H1 (cell line): ENCODE measurements at regions not wholly inside any gene's neighbourhood (a gene's known extent, or its start where the extent isn't known, plus 50 kb on each side); places are given as distances from the start of the nearest gene placed in this dataset.

ENCODE experiments used
- CTCF ChIA-PET: fragments of 300-600 bp; sonication (Branson Sonifier 250); formaldehyde crosslinking; loops from one replicate; lab custom pipeline; 2021; ENCODE audit not compliant: partially characterized antibody; lab: Charles Lee
- POLR2A ChIA-PET: fragments of 300-600 bp; sonication (Branson Sonifier 250); formaldehyde crosslinking; loops from one replicate; lab custom pipeline; 2021; ENCODE audit warnings: inconsistent platforms; ENCODE audit not compliant: partially characterized antibody; lab: Charles Lee
- DNase-seq, 2 experiments: peaks; one replicate each; pipeline versions ENCODE4 v3.0.0 to v3.0.0-alpha.2; 2010 to 2022; ENCODE audit warnings: low spot score in 2 of 2, low read depth in 1 of 2, mixed read lengths in 1 of 2
- FAIRE-seq: peaks from 2 replicates; lab custom pipeline; 2011; peaks lifted over from hg19 to GRCh38; lab: Jason Lieb, UNC
- H2AFZ ChIP-seq: 2 replicates; pipeline ENCODE4 v1.8.1; 2012; ENCODE audit warnings: low read length, inconsistent platforms
- H2AK5ac ChIP-seq: 2 replicates; pipeline ENCODE4 v1.6.1; 2013; ENCODE audit warnings: low read depth, low read length
- H2BK120ac ChIP-seq: replicated peaks from 2 replicates; pipeline ENCODE3; 2013; ENCODE audit warnings: low read depth, low read length, inconsistent platforms
- H2BK12ac ChIP-seq: 2 replicates; pipeline ENCODE4 v1.6.1; 2013; ENCODE audit warnings: low read depth, low read length
- H2BK15ac ChIP-seq: 2 replicates; pipeline ENCODE4 v1.6.1; 2013; ENCODE audit warnings: low read length
- H2BK20ac ChIP-seq: 2 replicates; pipeline ENCODE4 v1.6.1; 2013; ENCODE audit warnings: low read length
- H2BK5ac ChIP-seq: 2 replicates; pipeline ENCODE4 v1.6.1; 2013; ENCODE audit warnings: low read depth, low read length
- H3K14ac ChIP-seq: 2 replicates; pipeline ENCODE4 v1.6.1; 2013; ENCODE audit warnings: inconsistent platforms; ENCODE audit not compliant: insufficient read length
- H3K18ac ChIP-seq: 2 replicates; pipeline ENCODE4 v1.6.1; 2013; ENCODE audit warnings: low read length; ENCODE audit errors: extremely low read depth
- H3K23ac ChIP-seq: 2 replicates; pipeline ENCODE4 v1.6.1; 2013; ENCODE audit warnings: inconsistent platforms; ENCODE audit not compliant: insufficient read length
- H3K23me2 ChIP-seq: 2 replicates; pipeline ENCODE4 v1.6.1; 2013; ENCODE audit warnings: low read depth, low read length
- H3K27ac ChIP-seq: 2 replicates; pipeline ENCODE4 v1.6.1; 2011; ENCODE audit warnings: low read depth, low read length, inconsistent platforms
- H3K27me3 ChIP-seq, 4 experiments: replicated peaks in 1 of 4; 1 replicate in 1 of 4; 2 replicates in 3 of 4; pipeline versions ENCODE4 v1.6.1 to v1.8.1; 2011 to 2013; ENCODE audit warnings: low read length in 3 of 4, mild to moderate bottlenecking in 3 of 4, inconsistent platforms in 2 of 4, mixed read lengths in 2 of 4, moderate library complexity in 1 of 4; ENCODE audit not compliant: control insufficient read depth in 3 of 4, insufficient read depth in 3 of 4; ENCODE audit errors: extremely low read depth in 1 of 4
- H3K36me3 ChIP-seq, 4 experiments: 2 replicates each; pipeline versions ENCODE4 v1.6.1 to v1.8.1; 2011 to 2013; ENCODE audit warnings: mild to moderate bottlenecking in 4 of 4, low read length in 3 of 4, moderate library complexity in 2 of 4, control low read depth in 1 of 4, inconsistent platforms in 1 of 4; ENCODE audit not compliant: insufficient read depth in 4 of 4, control insufficient read depth in 2 of 4
- H3K4ac ChIP-seq: replicated peaks from 2 replicates; pipeline ENCODE3; 2013; ENCODE audit warnings: low read length, low read depth, mixed read lengths, inconsistent platforms; ENCODE audit not compliant: insufficient read length
- H3K4me1 ChIP-seq, 4 experiments: replicated peaks in 1 of 4; 1 replicate in 1 of 4; 2 replicates in 3 of 4; pipeline versions ENCODE4 v1.6.1 to v1.8.1; 2011 to 2013; ENCODE audit warnings: low read length in 3 of 4, inconsistent platforms in 2 of 4, mixed read lengths in 1 of 4; ENCODE audit not compliant: insufficient read depth in 4 of 4, control insufficient read depth in 3 of 4
- H3K4me2 ChIP-seq, 2 experiments: 2 replicates each; pipeline versions ENCODE4 v1.6.1 to v1.8.1; 2011 to 2013; ENCODE audit warnings: low read depth in 2 of 2, low read length in 2 of 2, control low read depth in 1 of 2, inconsistent platforms in 1 of 2, mild to moderate bottlenecking in 1 of 2; ENCODE audit not compliant: insufficient read depth in 1 of 2
- H3K4me3 ChIP-seq, 4 experiments: fragments of 200-600, 300-600 bp in 1 of 4; sonication (generic), shearing (Covaris generic), sonication (Bioruptor Twin) in 1 of 4; 2 replicates each; pipeline versions ENCODE4 v1.5.1 to v1.8.1; 2011 to 2016; ENCODE audit warnings: low read length in 4 of 4, low read depth in 3 of 4, control low read depth in 2 of 4, inconsistent platforms in 2 of 4, mild to moderate bottlenecking in 2 of 4, mixed read lengths in 1 of 4, moderate library complexity in 1 of 4; ENCODE audit not compliant: insufficient read depth in 2 of 4; ENCODE audit errors: extremely low read depth in 1 of 4
- H3K56ac ChIP-seq: replicated peaks from 2 replicates; pipeline ENCODE3; 2013; ENCODE audit warnings: low read depth, mild to moderate bottlenecking, mixed read lengths, low read length, inconsistent platforms; ENCODE audit not compliant: insufficient read length
- H3K79me1 ChIP-seq: 2 replicates; pipeline ENCODE4 v1.6.1; 2013; ENCODE audit warnings: low read depth, low read length, control low read depth
- H3K79me2 ChIP-seq, 2 experiments: 2 replicates each; pipeline versions ENCODE4 v1.6.1 to v1.8.1; 2012 to 2013; ENCODE audit warnings: low read length in 2 of 2, mild to moderate bottlenecking in 2 of 2, inconsistent platforms in 1 of 2; ENCODE audit not compliant: insufficient read depth in 2 of 2, control insufficient read depth in 1 of 2
- H3K9ac ChIP-seq, 4 experiments: replicated peaks in 1 of 4; 1 replicate in 1 of 4; 2 replicates in 3 of 4; pipeline versions ENCODE4 v1.6.1 to v1.8.1; 2011 to 2013; ENCODE audit warnings: low read depth in 3 of 4, low read length in 3 of 4, control low read depth in 2 of 4, mild to moderate bottlenecking in 2 of 4, moderate library complexity in 2 of 4, inconsistent platforms in 1 of 4; ENCODE audit errors: extremely low read depth in 1 of 4
- H3K9me3 ChIP-seq, 2 experiments: 2 replicates each; pipeline versions ENCODE4 v1.6.1 to v1.8.1; 2012 to 2013; ENCODE audit warnings: mild to moderate bottlenecking in 2 of 2, moderate library complexity in 2 of 2, control low read depth in 1 of 2, inconsistent platforms in 1 of 2, low read depth in 1 of 2, low read length in 1 of 2, mixed read lengths in 1 of 2; ENCODE audit not compliant: insufficient read depth in 2 of 2
- H4K20me1 ChIP-seq, 2 experiments: replicated peaks in 1 of 2; 2 replicates each; pipeline versions ENCODE3 to v1.8.1; 2011 to 2013; ENCODE audit warnings: inconsistent platforms in 2 of 2, low read length in 2 of 2, mild to moderate bottlenecking in 1 of 2; ENCODE audit not compliant: insufficient read depth in 2 of 2, control insufficient read depth in 1 of 2
- H4K5ac ChIP-seq: 2 replicates; pipeline ENCODE4 v1.6.1; 2013; ENCODE audit warnings: low read length, low read depth, mixed read lengths, inconsistent platforms; ENCODE audit not compliant: insufficient read length
- H4K8ac ChIP-seq: 2 replicates; pipeline ENCODE4 v1.8.0; 2013; ENCODE audit warnings: mild to moderate bottlenecking, moderate library complexity, low read length, inconsistent platforms; ENCODE audit not compliant: insufficient read depth; ENCODE audit errors: extremely low read depth
- H4K91ac ChIP-seq: replicated peaks from 2 replicates; pipeline ENCODE3; 2013; ENCODE audit warnings: low read length, mixed read lengths, inconsistent platforms; ENCODE audit not compliant: insufficient read length
- ASH2L ChIP-seq: fragments of 200-600, 300-600 bp; sonication (generic); IDR thresholded peaks from one replicate; pipeline ENCODE4 v1.7.1; 2017; ENCODE audit warnings: low read length
- BRCA1 ChIP-seq: IDR thresholded peaks from 2 replicates; pipeline ENCODE4 v1.6.1; 2012; ENCODE audit warnings: low read depth, low read length, improper control_type of control experiment
- CBX5 ChIP-seq: fragments of 300-800, 300-1000 bp; sonication (generic); IDR thresholded peaks from 2 replicates; pipeline ENCODE4 v1.7.1; 2016; ENCODE audit warnings: antibody characterized with exemption, low read length, low read depth
- CBX8 ChIP-seq: fragments of 300-800, 300-1000 bp; sonication (generic); IDR thresholded peaks from 2 replicates; pipeline ENCODE4 v1.7.1; 2016; ENCODE audit warnings: low read depth, low read length, borderline replicate concordance
- KDM4A ChIP-seq: IDR thresholded peaks from one replicate; pipeline ENCODE4 v1.7.1; 2012; ENCODE audit warnings: low read depth, mild to moderate bottlenecking, moderate library complexity, low read length, inconsistent platforms; ENCODE audit not compliant: severe bottlenecking
- MAFK ChIP-seq: IDR thresholded peaks from 2 replicates; pipeline ENCODE4 v1.6.1; 2012; ENCODE audit warnings: low read depth, mild to moderate bottlenecking, improper control_type of control experiment, low read length
- NANOG ChIP-seq: IDR thresholded peaks from 2 replicates; pipeline ENCODE4 v1.6.1; 2011; ENCODE audit warnings: low read length, low read depth, mild to moderate bottlenecking, inconsistent platforms; ENCODE audit not compliant: insufficient read depth, poor library complexity, severe bottlenecking
- POLR2AphosphoS5 ChIP-seq: IDR thresholded peaks from 2 replicates; pipeline ENCODE4 v1.6.1; 2011; ENCODE audit warnings: low read depth, low read length
- YY1 ChIP-seq: IDR thresholded peaks from 2 replicates; pipeline ENCODE4 v1.6.1; 2011; ENCODE audit warnings: low read depth, mild to moderate bottlenecking, low read length
- WGBS, 2 experiments: shearing (Covaris generic) in 1 of 2; methylation state at CpG; one replicate each; pipeline versions ENCODE4 v1.1.6 to v1.1.7; 2013 to 2015; ENCODE audit warnings: low lambda C conversion rate in 2 of 2, mixed read lengths in 2 of 2, inconsistent platforms in 1 of 2, low coverage in 1 of 2, missing lambda C conversion rate in 1 of 2; ENCODE audit not compliant: insufficient replicate concordance in 2 of 2, insufficient coverage in 1 of 2, insufficient read length in 1 of 2; ENCODE audit errors: extremely low coverage in 1 of 2, missing lambda C conversion rate in 1 of 2; 5-methylcytosine and 5-hydroxymethylcytosine counted together
- TF ChIP-seq, protein P1 (sequence below): IDR thresholded peaks from 2 replicates; pipeline ENCODE4 v1.6.1; 2012; ENCODE audit warnings: low read length, inconsistent platforms

DNA sequence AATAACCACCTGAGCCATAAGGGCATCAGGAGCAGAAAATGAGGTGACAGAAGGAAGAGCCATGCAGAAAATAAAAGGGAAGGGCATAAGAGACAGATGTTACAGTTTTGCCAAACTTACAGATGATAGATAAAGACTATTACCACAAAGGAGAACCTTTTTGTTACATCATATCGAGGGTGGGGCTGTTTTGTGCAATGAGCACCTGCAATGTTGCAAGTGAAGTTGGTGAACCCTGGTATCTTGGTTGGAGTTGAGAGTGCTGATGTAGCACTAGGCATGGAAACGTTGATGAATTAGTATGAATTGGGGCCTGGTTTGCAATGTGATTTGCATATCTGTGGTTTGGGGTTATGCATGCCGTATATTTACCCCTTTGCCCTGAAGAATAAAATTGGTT is 119.8 kb upstream of the TEX13D start:
- Histone ChIP-seq H3K56ac (no peak overlapping the region), H2AK5ac (no peak overlapping the region), H3K4me1 (peaks cover 4 to 7% (median 4%) of the 10 kb centered on the region in 4 experiments; a peak in 4 of 7 replicates), H2BK5ac (no peak overlapping the region), H4K20me1 (no peaks in the 10 kb centered on the region), H2BK20ac (no peak overlapping the region), H3K9ac (no peak overlapping the region), H3K18ac (no peak overlapping the region), H3K23me2 (no peaks in the 10 kb centered on the region), H3K23ac (no peak overlapping the region), H3K4ac (no peak overlapping the region), H2BK12ac (no peak overlapping the region), H2BK120ac (no peak overlapping the region), H4K5ac (no peak overlapping the region), H3K27ac (no peak overlapping the region), H3K79me2 (no peaks in the 10 kb centered on the region), H3K9me3 (no peaks in the 10 kb centered on the region), H3K36me3 (no peaks in the 10 kb centered on the region), H3K79me1 (no peaks in the 10 kb centered on the region), H2BK15ac (no peak overlapping the region), H2AFZ (no peak overlapping the region), H3K4me2 (no peak overlapping the region), H4K91ac (no peak overlapping the region), H3K4me3 (no peak overlapping the region), H4K8ac (no peak overlapping the region), H3K27me3 (no peaks in the 10 kb centered on the region), H3K14ac (no peak overlapping the region)
- ChIA-PET CTCF (interaction anchor here (1.9 kb wide), 1 partner anchor 13 kb away, joined by 5 read pairs; no protein-coding TSS in a partner anchor), POLR2A (no interaction called here)
- DNase-seq (no peak), FAIRE-seq (peak; percentile 60)
- WGBS, 2 experiments, result 83% methylated on average over 3 of the region's 3 CpGs; no CpG with 5 or more reads in 1 of the 2 experiments
- TF ChIP-seq CBX5 (no peak), NANOG (no peak), ASH2L (no peak), CBX8 (no peak), YY1 (no peak), MAFK (no peak), BRCA1 (no peak), POLR2AphosphoS5 (no peak), KDM4A (no peak)
- TF ChIP-seq, protein P1, sequence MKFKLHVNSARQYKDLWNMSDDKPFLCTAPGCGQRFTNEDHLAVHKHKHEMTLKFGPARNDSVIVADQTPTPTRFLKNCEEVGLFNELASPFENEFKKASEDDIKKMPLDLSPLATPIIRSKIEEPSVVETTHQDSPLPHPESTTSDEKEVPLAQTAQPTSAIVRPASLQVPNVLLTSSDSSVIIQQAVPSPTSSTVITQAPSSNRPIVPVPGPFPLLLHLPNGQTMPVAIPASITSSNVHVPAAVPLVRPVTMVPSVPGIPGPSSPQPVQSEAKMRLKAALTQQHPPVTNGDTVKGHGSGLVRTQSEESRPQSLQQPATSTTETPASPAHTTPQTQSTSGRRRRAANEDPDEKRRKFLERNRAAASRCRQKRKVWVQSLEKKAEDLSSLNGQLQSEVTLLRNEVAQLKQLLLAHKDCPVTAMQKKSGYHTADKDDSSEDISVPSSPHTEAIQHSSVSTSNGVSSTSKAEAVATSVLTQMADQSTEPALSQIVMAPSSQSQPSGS, result no peak
